Heart right ventricle (tissue), 16 donors: ENCODE measurements at regions not wholly inside any gene's neighbourhood (a gene's known extent, or its start where the extent isn't known, plus 50 kb on each side); places are given as distances from the start of the nearest gene placed in this dataset.

ENCODE experiments used
- ATAC-seq, 8 donors: fragments of 200-7000 bp; cut with Tn5 transposase; one replicate each; pipeline ENCODE4 v1.9.1; 2020; ENCODE audit warnings: mild to moderate bottlenecking in 8 of 8, moderate library complexity in 8 of 8, moderate number of reproducible peaks in 1 of 8
- DNase-seq, 2 donors: peaks; one replicate each; pipeline ENCODE4 v3.0.0-alpha.2; 2020
- H3K27ac ChIP-seq, 10 donors: fragments of 200-600 bp; sonication (generic) in 2 of 10; one replicate each; pipeline versions ENCODE4 v1.5.0 to v1.8.0; 2020 to 2022; ENCODE audit warnings: mild to moderate bottlenecking in 3 of 10
- H3K27me3 ChIP-seq, 7 donors: fragments of 200-600 bp; one replicate each; pipeline ENCODE4 v1.8.0; 2021 to 2022; ENCODE audit warnings: mild to moderate bottlenecking in 2 of 7
- H3K36me3 ChIP-seq, 9 donors: fragments of 200-600 bp; sonication (generic) in 1 of 9; one replicate each; pipeline versions ENCODE4 v1.5.0 to v1.8.0; 2020 to 2022; ENCODE audit warnings: mild to moderate bottlenecking in 2 of 9
- H3K4me1 ChIP-seq, 9 donors: fragments of 200-600 bp; sonication (generic) in 1 of 9; one replicate each; pipeline versions ENCODE4 v1.5.0 to v1.8.0; 2020 to 2022; ENCODE audit warnings: mild to moderate bottlenecking in 4 of 9
- H3K4me3 ChIP-seq, 10 donors: fragments of 200-600 bp; sonication (generic) in 2 of 10; one replicate each; pipeline versions ENCODE4 v1.5.0 to v1.8.0; 2020 to 2022; ENCODE audit warnings: mild to moderate bottlenecking in 7 of 10, moderate library complexity in 2 of 10
- H3K9me3 ChIP-seq, 11 donors: fragments of 200-600 bp in 10 of 11; sonication (generic) in 2 of 11; one replicate each; pipeline versions ENCODE4 v1.5.0 to v1.8.0; 2013 to 2022; ENCODE audit warnings: mild to moderate bottlenecking in 2 of 11, control low read depth in 1 of 11, moderate library complexity in 1 of 11
- WGBS, 2 donors: extraction: QIAGEN DNeasy Blood & Tissue Kit; methylation state at CpG; one replicate each; pipeline ENCODE4 v1.1.7; 2013; ENCODE audit warnings: inconsistent platforms in 1 of 2; 5-methylcytosine and 5-hydroxymethylcytosine counted together
- intact Hi-C, 10 donors: fragments of 100-400 bp; cut with DNase I; formaldehyde crosslinking; loops; one replicate each; pipeline versions ENCODE4 v1.11.1 to v1.14.2; 2022
- TF ChIP-seq, protein P1 (sequence below), 9 donors: fragments of 200-600 bp; sonication (generic) in 2 of 9; IDR thresholded peaks; one replicate each; pipeline versions ENCODE4 v1.5.0 to v1.8.0; 2021 to 2022; ENCODE audit warnings: antibody characterized with exemption in 9 of 9, mild to moderate bottlenecking in 5 of 9, moderate library complexity in 1 of 9
- donor health status: Arrhythmogenic right ventricular cardiomyopathy.
- donor health status: ischemic (EF 13 %, LVEDD 7.1; RV severe dilation, severe dysfunction).
- donor health status: healthy with polysubstance abuse.
- donor health status: DM: no; HTN: yes; CAD: no.
- donor health status: DM: no; HTN: no; CAD: no.
- donor health status: ischemic (EF 25% LVEDD 6.9; RV normal size, moderate dysfunction).
- donor health status: ischemic (EF 25% LVEDD 5.7; RV mildly dilated, moderate dysfunction).
- donor health status: healthy.
- donor health status: DM: yes; HTN: yes; CAD: no.
- donor health status: Ischemic cardiomyopathy.
- donor health status: ischemic (EF 35%, LVEDD 5.7; RV mildly dilated, moderate dysfunction).
- donor health status: nonischemic (EF 11% LVEDD 7.7; RV severe dilation, severe dysfunction).
- donor health status: DM: yes; HTN: yes; CAD: no.
- donor health status: PGD.
- donor health status: ischemic (EF 29% LVEDD 5.4; RV normal size, mild dysfunction).
- donor health status: nonischemic (EF 23%, LVEDD 6.1; RV moderate dilation, normal function).

GRCh38 chr10:123952099-123952498, 60.5 kb upstream of the CPXM2 start:
- WGBS, 2 donors, result 84 to 86% methylated on average over 6 of the region's 6 CpGs
- Histone ChIP-seq H3K36me3 (no peaks in the 10 kb centered on the region), H3K27me3 (peaks cover 0 to 17% (median 5%) of the 10 kb centered on the region in 7 donors), H3K4me1 (no peaks in the 10 kb centered on the region), H3K27ac (no peak overlapping the region), H3K9me3 (no peaks in the 10 kb centered on the region), H3K4me3 (no peak overlapping the region)
- TF ChIP-seq, protein P1, sequence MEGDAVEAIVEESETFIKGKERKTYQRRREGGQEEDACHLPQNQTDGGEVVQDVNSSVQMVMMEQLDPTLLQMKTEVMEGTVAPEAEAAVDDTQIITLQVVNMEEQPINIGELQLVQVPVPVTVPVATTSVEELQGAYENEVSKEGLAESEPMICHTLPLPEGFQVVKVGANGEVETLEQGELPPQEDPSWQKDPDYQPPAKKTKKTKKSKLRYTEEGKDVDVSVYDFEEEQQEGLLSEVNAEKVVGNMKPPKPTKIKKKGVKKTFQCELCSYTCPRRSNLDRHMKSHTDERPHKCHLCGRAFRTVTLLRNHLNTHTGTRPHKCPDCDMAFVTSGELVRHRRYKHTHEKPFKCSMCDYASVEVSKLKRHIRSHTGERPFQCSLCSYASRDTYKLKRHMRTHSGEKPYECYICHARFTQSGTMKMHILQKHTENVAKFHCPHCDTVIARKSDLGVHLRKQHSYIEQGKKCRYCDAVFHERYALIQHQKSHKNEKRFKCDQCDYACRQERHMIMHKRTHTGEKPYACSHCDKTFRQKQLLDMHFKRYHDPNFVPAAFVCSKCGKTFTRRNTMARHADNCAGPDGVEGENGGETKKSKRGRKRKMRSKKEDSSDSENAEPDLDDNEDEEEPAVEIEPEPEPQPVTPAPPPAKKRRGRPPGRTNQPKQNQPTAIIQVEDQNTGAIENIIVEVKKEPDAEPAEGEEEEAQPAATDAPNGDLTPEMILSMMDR (IDR thresholded peaks at IDR 0.05), result no peak
- ATAC-seq (no peak), DNase-seq (no peak)
- intact Hi-C loops, result loop anchor here in 1 of 10 donors (5.0 kb wide), 1 partner anchor 135 kb away; no protein-coding TSS in a partner anchor

- no peak for DNase-seq
- no peak overlapping the region for H3K27ac ChIP-seq
- no peaks in the 10 kb centered on the region for H3K36me3 ChIP-seq
- intact Hi-C loops, result no loop called here
- 62 to 67% methylated on average over 9 of the region's 9 CpGs for WGBS, 2 donors
- TF ChIP-seq, protein P1 (IDR thresholded peaks at IDR 0.05), result no peak
- H3K4me1 ChIP-seq, result no peaks in the 10 kb centered on the region
- no peak overlapping the region for H3K4me3 ChIP-seq
- H3K9me3 ChIP-seq, result no peaks in the 10 kb centered on the region
- ATAC-seq, result no peak
- peaks cover 0 to 17% (median 0%) of the 10 kb centered on the region in 7 donors for H3K27me3 ChIP-seq
These were observed 56.6 kb upstream of the CPXM2 start for GRCh38 chr10:123948030-123948823.

- Histone ChIP-seq H3K27me3 (peaks cover 0 to 17% (median 0%) of the 10 kb centered on the region in 7 donors), H3K4me1 (no peaks in the 10 kb centered on the region), H3K36me3 (no peaks in the 10 kb centered on the region), H3K9me3 (no peaks in the 10 kb centered on the region), H3K4me3 (no peak overlapping the region), H3K27ac (no peak overlapping the region)
- DNase-seq (no peak), ATAC-seq (peak in 1 of 8 donors; percentile 35)
- intact Hi-C loops, result no loop called here
- WGBS, 2 donors, result 68 to 73% methylated on average over 8 of the region's 8 CpGs
- TF ChIP-seq, protein P1 (IDR thresholded peaks at IDR 0.05), result no peak
These were observed 53.8 kb upstream of the CPXM2 start for GRCh38 chr10:123945325-123945920.

DNA sequence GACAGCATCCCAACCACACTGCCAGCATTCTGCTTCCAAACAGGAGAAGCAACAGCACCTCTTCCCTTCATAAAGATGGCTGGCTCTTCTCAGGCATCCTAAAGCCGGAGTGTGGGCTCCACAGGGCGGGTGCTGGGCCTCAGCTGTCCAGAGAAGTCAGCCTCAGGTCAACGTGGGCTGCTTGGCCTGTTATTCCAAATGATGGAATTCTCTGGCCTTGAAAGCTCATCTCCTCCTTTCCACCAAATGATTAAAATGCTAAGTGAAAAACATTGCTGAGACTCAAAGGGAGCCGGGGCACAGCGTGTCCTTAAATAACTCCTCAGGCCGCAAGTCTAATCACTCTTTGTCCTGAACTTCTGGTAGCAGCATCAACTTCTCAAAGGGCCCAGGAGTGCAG, 53.1 kb upstream of the CPXM2 start:
- Histone ChIP-seq H3K4me1 (no peaks in the 10 kb centered on the region), H3K27ac (no peak overlapping the region), H3K9me3 (no peaks in the 10 kb centered on the region), H3K4me3 (no peak overlapping the region), H3K27me3 (peaks cover 0 to 18% (median 0%) of the 10 kb centered on the region in 7 donors), H3K36me3 (no peaks in the 10 kb centered on the region)
- peak in 2 of 8 donors; percentile 17 to 44 for ATAC-seq
- 74 to 80% methylated on average over 6 of the region's 6 CpGs for WGBS, 2 donors
- DNase-seq, result no peak
- intact Hi-C loops, result no loop called here
- TF ChIP-seq, protein P1 (IDR thresholded peaks at IDR 0.05), result no peak
